Medulla oblongata (tissue), 1 donor: ENCODE measurements at regions not wholly inside any gene's neighbourhood (a gene's known extent, or its start where the extent isn't known, plus 50 kb on each side); places are given as distances from the start of the nearest gene placed in this dataset.
"Not testable (repeated sequence)": the region's sequence is repeated elsewhere in the genome, so short reads cannot be mapped to it uniquely, and the experiment has no call there.

Experiments used
- DNase-seq: peaks from one replicate; pipeline ENCODE4 v3.0.0-alpha.2; 2015; ENCODE audit errors: extremely low spot score

- DNase-seq: peak; percentile 2
Observed at GRCh38 chr20:55417836-55418235, 587.5 kb downstream of the CBLN4 start.

DNA sequence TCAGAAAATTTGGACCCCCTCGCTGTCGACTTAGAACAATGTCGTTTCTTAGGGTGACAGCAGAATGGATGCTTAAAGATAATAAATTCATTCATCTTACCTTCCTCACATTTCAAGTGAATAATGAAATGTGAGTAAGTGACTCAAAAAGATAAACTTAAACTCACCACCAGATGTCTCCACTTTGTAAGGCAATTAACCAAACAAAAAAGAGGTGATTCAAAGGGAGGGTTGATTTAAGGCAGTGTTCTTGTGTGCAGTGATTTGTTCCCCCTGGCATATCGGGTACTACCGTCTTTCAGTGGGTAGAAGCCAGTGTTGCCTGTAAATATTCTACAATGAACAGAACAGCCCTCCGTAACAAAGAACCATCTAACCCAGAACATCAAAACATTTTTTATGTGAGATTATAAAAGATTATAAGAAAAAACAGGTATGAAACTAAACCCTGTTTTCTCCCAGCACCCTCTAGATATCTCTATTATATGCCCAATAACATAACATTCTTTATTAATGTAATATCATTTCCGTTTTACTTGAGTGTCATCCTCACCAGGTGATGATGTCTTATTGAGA, 589.7 kb downstream of the CBLN4 start:
- DNase-seq: peak; percentile 51

DNA sequence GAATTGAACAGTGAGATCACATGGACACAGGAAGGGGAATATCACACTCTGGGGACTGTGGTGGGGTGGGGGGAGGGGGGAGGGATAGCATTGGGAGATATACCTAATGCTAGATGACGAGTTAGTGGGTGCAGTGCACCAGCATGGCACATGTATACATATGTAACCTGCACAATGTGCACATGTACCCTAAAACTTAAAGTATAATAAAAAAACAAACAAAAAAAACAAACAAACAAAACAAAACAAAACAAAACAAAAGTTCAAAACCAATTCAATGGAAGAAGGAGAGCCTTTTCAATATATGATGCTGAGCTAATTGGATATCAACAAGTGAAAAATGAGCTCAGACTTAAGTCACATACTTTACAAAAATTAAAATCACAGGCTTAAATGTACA, 592.8 kb downstream of the CBLN4 start:
- not testable (repeated sequence) for DNase-seq

DNA sequence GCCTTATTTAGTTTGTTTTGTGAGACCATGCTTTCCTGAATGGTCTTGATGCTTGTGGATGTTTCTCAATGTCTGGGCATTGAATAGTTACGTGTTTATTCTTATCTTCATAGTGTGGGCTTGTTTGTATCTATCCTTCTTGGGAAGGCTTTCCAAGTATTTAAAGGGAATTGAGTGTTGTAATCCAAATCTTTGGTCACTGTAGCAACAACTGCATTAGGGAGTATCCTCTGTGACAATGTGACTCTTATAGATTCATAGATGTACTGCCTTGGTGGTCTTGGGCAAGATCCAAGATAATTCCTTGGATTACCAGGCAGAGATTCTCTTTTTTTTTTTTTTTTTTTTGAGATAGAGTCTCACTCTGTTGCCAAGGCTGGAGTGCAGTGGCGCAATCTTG, 598.4 kb downstream of the CBLN4 start:
- no peak for DNase-seq

GRCh38 chr20:55394592-55394991, 610.7 kb downstream of the CBLN4 start:
- DNase-seq: no peak

DNA sequence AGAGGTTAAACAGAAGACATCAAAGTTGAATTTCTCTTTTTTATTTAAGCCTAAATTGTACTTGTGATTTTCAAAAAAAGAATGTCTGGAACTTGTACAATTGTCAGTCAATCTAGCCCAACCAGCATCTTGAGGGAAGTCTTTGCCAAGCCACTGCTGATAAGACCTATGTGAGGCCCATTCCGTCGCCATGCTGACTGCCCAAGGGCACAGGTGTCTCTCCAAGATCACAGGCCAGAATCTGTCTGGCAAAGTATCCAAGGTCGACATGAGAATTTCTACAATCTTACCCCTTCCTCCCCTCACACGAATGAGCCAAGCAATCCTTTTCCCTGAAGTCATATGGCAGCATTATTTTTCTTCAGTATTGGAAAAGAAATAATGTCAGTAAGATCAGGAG, 614.5 kb downstream of the CBLN4 start:
- DNase-seq: no peak

DNA sequence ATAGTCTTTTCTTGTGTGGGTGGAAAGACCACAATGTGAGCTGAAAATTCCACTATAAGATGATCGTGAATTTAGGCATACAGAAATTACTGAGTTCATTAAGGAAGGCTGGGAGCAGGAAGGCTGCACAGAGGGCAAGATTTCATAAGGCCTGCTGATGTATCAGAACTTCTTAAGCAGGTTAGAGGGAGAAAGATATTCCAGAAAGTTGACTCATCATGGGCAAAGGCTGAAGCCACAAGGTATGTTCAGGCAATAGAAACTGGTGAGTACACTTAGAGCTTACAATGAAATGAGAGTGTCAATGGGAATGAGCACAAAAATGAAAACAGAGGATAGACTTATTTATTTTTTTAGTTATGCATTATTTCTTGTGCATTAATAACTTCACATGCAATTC, 618.6 kb downstream of the CBLN4 start:
- no peak for DNase-seq

- no peak for DNase-seq
Observed at GRCh38 chr20:55375920-55376319, 629.4 kb downstream of the CBLN4 start.

- no peak for DNase-seq
Observed at GRCh38 chr20:55365745-55366144, 639.6 kb downstream of the CBLN4 start.

GRCh38 chr20:55360895-55361294, 644.4 kb downstream of the CBLN4 start:
- DNase-seq: no peak

- no peak for DNase-seq
Observed at GRCh38 chr20:55354720-55355119, 650.6 kb downstream of the CBLN4 start.

DNA sequence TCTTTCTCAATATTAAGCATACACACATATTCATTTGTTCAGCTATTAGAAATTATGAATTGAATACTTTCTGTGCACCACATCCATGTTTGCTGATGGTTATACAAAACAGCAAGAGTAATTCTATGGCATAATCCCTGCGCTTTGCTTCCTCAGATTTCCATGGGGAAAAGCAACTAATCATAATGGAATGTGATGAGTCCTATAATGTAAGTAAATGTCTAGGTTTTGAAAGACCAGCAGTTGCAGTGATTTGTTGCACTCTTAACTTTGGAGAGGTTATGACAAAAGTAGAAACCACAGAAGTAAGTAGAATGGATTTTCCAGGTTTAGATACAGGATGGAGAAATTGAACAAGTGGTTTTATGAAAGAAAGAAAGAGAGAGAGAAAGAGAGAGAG, 652.1 kb downstream of the CBLN4 start:
- DNase-seq: no peak

DNA sequence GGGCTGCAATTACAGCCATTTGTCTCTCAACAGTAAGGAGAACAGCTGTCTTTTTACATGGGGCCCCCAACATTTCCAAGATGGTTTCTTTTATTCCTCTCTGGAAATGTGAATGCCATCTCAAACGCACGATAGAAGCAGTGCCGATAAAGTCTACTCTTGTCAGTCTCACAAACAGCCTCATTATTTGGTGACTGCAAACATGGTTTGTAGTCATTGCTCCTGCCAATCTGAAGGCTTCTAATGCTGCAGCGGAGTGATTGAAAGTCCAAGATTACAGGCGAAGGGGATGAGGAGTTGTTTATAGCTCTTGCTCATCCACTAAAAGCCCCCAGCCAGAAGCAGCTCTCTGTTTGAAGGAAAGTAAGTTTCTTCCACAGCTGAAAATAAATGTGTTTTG, 657.1 kb downstream of the CBLN4 start:
- DNase-seq: no peak

DNA sequence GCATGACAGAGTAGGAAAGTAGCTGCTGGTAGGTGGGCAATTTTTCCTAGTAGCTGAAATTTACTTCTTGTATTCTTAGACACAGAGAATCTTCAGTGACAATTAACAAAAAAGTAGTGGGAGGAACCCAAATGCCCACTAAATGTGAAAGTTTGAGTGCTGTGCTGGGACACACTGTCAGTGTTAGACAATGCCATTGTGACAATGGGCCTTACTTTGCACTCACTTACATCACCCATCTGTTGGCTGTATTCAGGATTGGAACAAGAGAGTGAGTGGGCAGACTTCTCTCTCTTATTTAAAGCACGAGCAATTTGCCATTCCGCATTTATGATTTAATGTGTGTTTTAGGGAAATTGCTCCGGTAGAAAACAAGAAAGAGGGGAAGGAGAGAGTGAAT, 662.5 kb downstream of the CBLN4 start:
- DNase-seq: no peak

- DNase-seq: no peak
Observed at GRCh38 chr20:55333798-55334197, 671.5 kb downstream of the CBLN4 start.

GRCh38 chr20:55329108-55329507, 676.2 kb downstream of the CBLN4 start:
- no peak for DNase-seq

- DNase-seq: no peak
Observed at GRCh38 chr20:55322745-55323144, 682.6 kb downstream of the CBLN4 start.

- DNase-seq: no peak
Observed at GRCh38 chr20:55316753-55317152, 688.6 kb downstream of the CBLN4 start.

DNA sequence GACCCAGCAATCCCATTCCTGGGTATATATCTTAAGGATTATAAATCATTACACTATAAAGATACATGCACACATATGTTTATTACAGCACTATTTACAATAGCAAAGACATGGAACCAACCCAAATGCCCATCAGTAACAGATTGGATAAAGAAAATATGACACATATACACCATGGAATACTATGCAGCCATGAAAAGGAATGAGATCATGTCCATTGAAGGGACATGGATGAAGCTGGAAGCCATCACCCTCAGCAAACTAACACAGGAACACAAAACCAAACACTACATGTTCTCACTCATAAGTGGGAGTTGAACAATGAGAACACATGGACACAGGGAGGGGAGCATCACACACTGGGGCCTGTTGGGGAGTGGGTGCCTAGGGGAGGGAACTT, 694.5 kb downstream of the CBLN4 start:
- not testable (repeated sequence) for DNase-seq

DNA sequence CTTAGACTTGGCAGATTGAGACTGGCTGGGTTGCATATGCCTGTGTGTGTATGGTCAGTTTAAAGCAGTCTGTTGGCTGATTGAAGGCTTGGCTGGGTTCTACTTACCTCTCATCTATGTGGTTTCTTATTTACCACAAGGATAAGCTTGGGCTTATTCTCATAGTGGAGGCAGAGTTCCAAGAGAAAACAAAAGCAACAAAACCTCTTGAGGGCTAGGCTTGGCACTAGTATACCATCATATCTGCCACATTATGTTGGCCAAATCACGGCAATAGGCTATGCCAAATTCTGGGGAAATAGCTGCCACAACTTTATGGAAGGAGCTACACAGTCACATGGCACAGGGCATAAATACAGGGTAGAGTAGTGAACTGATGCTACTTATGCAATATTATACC, 714.1 kb downstream of the CBLN4 start:
- DNase-seq: no peak

DNA sequence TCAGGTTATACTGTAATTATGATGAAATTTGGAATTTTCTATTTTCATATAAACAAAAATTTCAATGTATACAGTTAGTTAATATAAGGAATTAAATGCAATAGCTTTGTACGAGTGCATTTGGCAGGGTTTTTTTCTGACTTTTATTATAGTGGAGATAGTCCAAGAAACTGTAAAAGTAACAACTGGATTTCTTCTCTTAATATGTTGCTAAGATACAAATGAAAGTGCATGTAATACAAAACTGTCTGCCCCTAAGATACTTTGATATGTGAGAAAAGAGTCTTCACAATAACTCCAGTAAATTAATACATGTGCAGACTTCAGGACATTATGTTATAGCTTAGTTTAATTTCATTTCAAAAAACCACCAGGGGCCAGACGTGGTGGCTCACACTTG, 721.4 kb downstream of the CBLN4 start:
- DNase-seq: no peak

GRCh38 chr20:55273149-55273548, 732.2 kb downstream of the CBLN4 start:
- no peak for DNase-seq

DNA sequence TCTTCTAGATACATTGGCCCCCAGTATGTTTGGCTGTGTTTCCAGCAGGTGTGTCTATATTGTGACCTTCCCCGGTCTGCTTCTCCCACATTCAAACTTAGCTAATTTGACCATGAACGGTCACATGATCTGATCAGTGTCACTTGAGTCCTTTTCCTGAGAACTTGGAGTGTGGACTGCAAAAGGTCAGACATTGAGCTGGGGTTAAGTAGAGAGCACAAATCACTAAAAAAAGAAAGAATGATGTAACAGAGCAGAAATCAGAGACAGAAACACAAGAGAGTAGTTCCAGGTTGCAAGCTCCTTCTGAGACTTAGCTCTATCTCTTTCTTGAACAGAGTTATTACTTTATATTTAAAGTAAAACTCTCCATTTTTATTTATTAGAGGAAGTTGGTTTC, 733.9 kb downstream of the CBLN4 start:
- DNase-seq: no peak

DNA sequence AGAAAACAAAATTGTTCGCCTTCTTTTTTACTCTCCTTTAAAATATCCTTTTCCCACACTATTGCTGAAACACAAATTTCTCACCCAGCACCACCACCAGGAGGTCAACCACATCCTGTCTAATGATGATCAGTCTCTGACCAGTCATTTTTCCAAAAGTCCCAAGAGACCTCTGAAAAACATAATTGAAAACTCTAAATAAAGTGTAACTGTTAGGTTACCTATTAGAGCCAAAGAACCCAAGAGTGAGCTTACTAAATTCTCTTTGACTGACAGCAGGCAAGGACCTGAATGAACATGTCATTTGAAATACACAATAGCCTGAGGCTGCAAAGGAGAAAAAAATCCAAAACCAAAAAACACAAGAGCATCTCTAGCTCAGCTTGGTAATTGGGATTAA, 735.4 kb downstream of the CBLN4 start:
- DNase-seq: no peak

GRCh38 chr20:55266361-55266760, 739.0 kb downstream of the CBLN4 start:
- no peak for DNase-seq
